ENCODE measurements at regions not wholly inside any gene's neighbourhood (a gene's known extent, or its start where the extent isn't known, plus 50 kb on each side); places are given as distances from the start of the nearest gene placed in this dataset.

GRCh38 chr4:19005211-19005610, 983.7 kb upstream of the LCORL start:
- TF ChIP-seq NR2C2 (IDR thresholded peaks at IDR 0.05; ENCODE audit: borderline replicate concordance, control insufficient read depth, insufficient read length, low read depth) (no peak), CEBPB (IDR thresholded peaks at IDR 0.05; ENCODE audit: borderline replicate concordance in 1 of 2, low read depth in 2 of 2, low read length in 2 of 2) (no peak), BRCA1 (IDR thresholded peaks at IDR 0.05; ENCODE audit: low read depth, low read length) (no peak), CBX5 (IDR thresholded peaks at IDR 0.05; ENCODE audit: low read depth) (no peak), KLF5 (IDR thresholded peaks at IDR 0.05; ENCODE audit: partially characterized antibody) (no peak), JUND (IDR thresholded peaks at IDR 0.05; ENCODE audit: low read depth, low read length) (no peak), POLR2AphosphoS5 (IDR thresholded peaks at IDR 0.05; ENCODE audit: low read length) (no peak), SIN3A (IDR thresholded peaks at IDR 0.05; ENCODE audit: low read depth, low read length) (no peak)
- TF ChIP-seq, protein P1, sequence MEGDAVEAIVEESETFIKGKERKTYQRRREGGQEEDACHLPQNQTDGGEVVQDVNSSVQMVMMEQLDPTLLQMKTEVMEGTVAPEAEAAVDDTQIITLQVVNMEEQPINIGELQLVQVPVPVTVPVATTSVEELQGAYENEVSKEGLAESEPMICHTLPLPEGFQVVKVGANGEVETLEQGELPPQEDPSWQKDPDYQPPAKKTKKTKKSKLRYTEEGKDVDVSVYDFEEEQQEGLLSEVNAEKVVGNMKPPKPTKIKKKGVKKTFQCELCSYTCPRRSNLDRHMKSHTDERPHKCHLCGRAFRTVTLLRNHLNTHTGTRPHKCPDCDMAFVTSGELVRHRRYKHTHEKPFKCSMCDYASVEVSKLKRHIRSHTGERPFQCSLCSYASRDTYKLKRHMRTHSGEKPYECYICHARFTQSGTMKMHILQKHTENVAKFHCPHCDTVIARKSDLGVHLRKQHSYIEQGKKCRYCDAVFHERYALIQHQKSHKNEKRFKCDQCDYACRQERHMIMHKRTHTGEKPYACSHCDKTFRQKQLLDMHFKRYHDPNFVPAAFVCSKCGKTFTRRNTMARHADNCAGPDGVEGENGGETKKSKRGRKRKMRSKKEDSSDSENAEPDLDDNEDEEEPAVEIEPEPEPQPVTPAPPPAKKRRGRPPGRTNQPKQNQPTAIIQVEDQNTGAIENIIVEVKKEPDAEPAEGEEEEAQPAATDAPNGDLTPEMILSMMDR (IDR thresholded peaks at IDR 0.05 in 2 of 3, conservative IDR thresholded peaks at IDR 0.05 in 1 of 3; ENCODE audit: control insufficient read depth in 2 of 3, extremely low read depth in 1 of 3, insufficient read depth in 1 of 3, low read depth in 3 of 3, low read length in 3 of 3): no peak
- TF ChIP-seq, protein P2, sequence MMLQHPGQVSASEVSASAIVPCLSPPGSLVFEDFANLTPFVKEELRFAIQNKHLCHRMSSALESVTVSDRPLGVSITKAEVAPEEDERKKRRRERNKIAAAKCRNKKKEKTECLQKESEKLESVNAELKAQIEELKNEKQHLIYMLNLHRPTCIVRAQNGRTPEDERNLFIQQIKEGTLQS (IDR thresholded peaks at IDR 0.05; ENCODE audit: borderline replicate concordance, extremely low read depth, low read depth, low read length): no peak

All from GM12878 (cell line).